ENCODE measurements at regions not wholly inside any gene's neighbourhood (a gene's known extent, or its start where the extent isn't known, plus 50 kb on each side); places are given as distances from the start of the nearest gene placed in this dataset.

DNA sequence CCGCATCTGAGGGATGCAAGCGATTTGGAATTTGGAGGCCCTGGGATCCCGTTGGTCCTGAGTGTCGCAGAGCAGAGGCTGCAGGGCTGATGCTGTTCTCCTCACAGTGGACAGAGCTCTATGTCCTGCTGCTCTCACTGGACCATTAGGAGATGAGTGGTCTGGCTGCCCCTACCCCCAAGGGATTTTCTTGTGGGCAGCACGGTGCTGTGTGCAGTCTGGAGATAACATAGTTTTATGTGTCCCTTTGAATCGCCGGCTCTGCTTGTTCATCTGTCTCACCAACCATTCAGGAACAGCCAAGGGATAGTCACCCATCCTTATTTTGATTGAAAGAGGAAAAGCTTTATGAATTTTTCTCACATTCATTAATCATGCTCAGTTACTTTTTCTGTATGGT lies 49.9 kb downstream of the CHRM3 start:
- no peak for DNase-seq (ENCODE audit: low read depth)

GRCh38 chr1:239437822-239438221 lies 51.5 kb downstream of the CHRM3 start:
- DNase-seq (ENCODE audit: low read depth) = no peak
- no peak for TF ChIP-seq CTCF (IDR thresholded peaks at IDR 0.05; ENCODE audit: insufficient read depth, low read depth, low read length, missing control alignments)

More for the DNA sequence above, 49.9 kb downstream of the CHRM3 start:
- no peak overlapping the region for H3K4me3 ChIP-seq (ENCODE audit: low read depth, low read length)
- no peak for TF ChIP-seq CTCF (IDR thresholded peaks at IDR 0.05; ENCODE audit: insufficient read depth, low read depth, low read length, missing control alignments)

DNA sequence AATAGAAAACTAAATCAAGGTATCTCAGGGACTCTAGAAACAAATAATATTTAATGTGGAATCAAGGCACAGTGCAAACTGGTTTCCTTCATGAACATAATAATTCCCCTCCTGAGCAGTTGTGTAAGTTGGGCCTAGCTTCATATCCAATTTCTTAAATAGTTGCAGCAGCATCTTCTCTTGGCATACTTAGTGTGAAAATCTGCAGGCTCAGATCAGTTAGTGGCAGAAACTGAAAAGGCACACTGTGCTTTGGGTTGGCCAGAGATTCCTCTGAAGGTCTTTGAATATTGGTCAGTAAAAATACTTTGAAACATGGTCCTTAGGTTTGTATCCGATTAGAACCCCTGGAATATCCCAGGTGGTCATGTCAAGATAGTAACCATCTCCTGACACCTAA lies 52.5 kb downstream of the CHRM3 start:
- TF ChIP-seq CTCF (IDR thresholded peaks at IDR 0.05; ENCODE audit: insufficient read depth, low read depth, low read length, missing control alignments) = no peak
- no peak for DNase-seq (ENCODE audit: low read depth)
- no peak overlapping the region for H3K4me3 ChIP-seq (ENCODE audit: low read depth, low read length)

More at GRCh38 chr1:239437822-239438221, 51.5 kb downstream of the CHRM3 start:
- no peak overlapping the region for H3K4me3 ChIP-seq (ENCODE audit: low read depth, low read length)

DNA sequence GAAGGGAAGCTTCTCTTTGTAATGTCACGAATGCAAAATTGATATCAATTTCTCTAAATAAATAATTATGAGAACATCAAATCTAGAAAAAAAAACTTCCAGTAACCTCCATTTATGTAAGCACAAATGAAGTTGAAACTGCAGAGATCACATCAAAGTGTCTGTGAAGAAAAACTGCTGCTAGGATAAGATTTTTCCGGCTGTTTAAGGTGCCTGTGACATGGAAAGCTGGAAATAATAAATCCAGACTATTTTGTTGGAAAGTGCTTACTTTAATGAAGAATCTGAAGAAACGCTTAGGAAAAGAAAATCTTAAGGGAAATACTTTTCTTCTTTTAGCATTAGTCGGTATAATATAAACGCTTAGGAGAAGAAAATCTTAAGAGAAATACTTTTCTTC lies 57.0 kb downstream of the CHRM3 start:
- no peak overlapping the region for H3K4me3 ChIP-seq (ENCODE audit: low read depth, low read length)
- DNase-seq (ENCODE audit: low read depth) = no peak
- TF ChIP-seq CTCF (IDR thresholded peaks at IDR 0.05; ENCODE audit: insufficient read depth, low read depth, low read length, missing control alignments) = no peak

DNA sequence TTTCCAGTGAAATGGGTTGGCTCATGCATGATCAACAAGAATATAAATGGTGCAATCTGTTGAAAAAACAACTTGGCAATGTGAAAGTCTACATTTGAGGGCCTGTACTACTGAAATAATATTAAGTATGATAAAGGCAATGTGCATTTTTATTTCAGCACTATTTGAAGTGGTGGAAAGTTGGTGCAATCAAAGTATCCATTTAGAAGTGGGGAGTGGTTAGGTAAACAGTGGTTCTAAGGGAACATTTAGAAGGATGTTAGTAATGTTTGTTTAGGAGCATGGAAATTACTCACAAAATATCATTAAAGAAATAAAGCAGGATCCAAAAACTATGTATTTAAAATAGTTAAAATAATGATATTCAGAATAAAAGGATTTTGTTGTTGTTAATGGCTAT lies 60.2 kb downstream of the CHRM3 start:
- H3K4me3 ChIP-seq (ENCODE audit: low read depth, low read length) = no peak overlapping the region
- no peak for TF ChIP-seq CTCF (IDR thresholded peaks at IDR 0.05; ENCODE audit: insufficient read depth, low read depth, low read length, missing control alignments)
- no peak for DNase-seq (ENCODE audit: low read depth)

DNA sequence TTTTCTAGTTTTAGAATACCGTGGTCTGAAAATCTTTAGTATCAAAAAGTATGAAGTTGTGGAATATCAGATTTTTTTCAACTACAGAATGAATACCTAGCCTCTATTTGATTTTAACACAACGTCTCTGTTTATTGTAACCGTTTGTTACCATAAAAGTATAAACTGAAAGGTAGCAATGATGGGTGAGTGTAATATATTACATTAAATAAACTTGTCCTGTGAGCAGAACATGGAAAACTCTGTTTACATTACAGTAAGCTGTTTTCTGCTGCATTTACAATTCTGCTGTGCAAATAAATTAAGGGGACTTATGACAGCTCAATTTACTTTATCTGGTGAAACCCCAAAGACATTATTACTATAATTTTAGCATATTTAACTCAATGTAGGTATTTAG lies 62.5 kb downstream of the CHRM3 start:
- no peak for TF ChIP-seq CTCF (IDR thresholded peaks at IDR 0.05; ENCODE audit: insufficient read depth, low read depth, low read length, missing control alignments)
- no peak for DNase-seq (ENCODE audit: low read depth)
- H3K4me3 ChIP-seq (ENCODE audit: low read depth, low read length) = no peak overlapping the region

- no peak for DNase-seq (ENCODE audit: low read depth)
- no peak for TF ChIP-seq CTCF (IDR thresholded peaks at IDR 0.05; ENCODE audit: insufficient read depth, low read depth, low read length, missing control alignments)
- H3K4me3 ChIP-seq (ENCODE audit: low read depth, low read length) = no peak overlapping the region
These were observed 69.4 kb downstream of the CHRM3 start for GRCh38 chr1:239455743-239456142.
